ENCODE measurements at regions not wholly inside any gene's neighbourhood (a gene's known extent, or its start where the extent isn't known, plus 50 kb on each side); places are given as distances from the start of the nearest gene placed in this dataset.

DNA sequence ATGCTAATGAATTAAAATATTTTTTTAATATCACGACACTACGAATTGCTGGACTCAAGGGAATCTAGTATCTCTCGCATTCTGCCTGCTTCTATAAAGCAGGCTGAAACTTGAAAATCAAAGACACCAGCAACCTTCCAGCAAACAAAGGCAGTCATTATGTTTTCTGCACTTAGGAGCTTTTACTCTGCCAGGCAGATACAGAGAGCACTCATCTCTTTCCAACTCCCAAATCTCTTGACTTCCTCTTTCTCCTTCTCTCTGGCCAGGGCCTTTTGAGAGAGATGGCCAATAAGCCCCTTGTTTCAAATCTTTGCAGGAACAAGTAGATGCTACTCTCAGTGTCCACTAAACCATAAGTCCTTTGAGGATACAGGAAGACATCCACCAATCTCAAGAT lies 95.2 kb upstream of the KLF3 start:
- H3K36me3 ChIP-seq: no peaks in the 10 kb centered on the region
- H3K4me1 ChIP-seq (ENCODE audit: control insufficient read depth in 1 of 2, low read depth in 2 of 2): peaks cover 9 to 19% of the 10 kb centered on the region in 2 donors
- H3K4me3 ChIP-seq: no peak overlapping the region
- TF ChIP-seq, protein P1, sequence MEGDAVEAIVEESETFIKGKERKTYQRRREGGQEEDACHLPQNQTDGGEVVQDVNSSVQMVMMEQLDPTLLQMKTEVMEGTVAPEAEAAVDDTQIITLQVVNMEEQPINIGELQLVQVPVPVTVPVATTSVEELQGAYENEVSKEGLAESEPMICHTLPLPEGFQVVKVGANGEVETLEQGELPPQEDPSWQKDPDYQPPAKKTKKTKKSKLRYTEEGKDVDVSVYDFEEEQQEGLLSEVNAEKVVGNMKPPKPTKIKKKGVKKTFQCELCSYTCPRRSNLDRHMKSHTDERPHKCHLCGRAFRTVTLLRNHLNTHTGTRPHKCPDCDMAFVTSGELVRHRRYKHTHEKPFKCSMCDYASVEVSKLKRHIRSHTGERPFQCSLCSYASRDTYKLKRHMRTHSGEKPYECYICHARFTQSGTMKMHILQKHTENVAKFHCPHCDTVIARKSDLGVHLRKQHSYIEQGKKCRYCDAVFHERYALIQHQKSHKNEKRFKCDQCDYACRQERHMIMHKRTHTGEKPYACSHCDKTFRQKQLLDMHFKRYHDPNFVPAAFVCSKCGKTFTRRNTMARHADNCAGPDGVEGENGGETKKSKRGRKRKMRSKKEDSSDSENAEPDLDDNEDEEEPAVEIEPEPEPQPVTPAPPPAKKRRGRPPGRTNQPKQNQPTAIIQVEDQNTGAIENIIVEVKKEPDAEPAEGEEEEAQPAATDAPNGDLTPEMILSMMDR (IDR thresholded peaks at IDR 0.05): no peak
- no peaks in the 10 kb centered on the region for H3K27me3 ChIP-seq (replicated peaks; ENCODE audit: insufficient read depth)
- no peaks in the 10 kb centered on the region for H3K9me3 ChIP-seq
- ATAC-seq (ENCODE audit: insufficient number of reproducible peaks, low FRiP score, low read depth): no peak
- H3K27ac ChIP-seq: no peak overlapping the region
- no peak for DNase-seq (ENCODE audit: low spot score)

DNA sequence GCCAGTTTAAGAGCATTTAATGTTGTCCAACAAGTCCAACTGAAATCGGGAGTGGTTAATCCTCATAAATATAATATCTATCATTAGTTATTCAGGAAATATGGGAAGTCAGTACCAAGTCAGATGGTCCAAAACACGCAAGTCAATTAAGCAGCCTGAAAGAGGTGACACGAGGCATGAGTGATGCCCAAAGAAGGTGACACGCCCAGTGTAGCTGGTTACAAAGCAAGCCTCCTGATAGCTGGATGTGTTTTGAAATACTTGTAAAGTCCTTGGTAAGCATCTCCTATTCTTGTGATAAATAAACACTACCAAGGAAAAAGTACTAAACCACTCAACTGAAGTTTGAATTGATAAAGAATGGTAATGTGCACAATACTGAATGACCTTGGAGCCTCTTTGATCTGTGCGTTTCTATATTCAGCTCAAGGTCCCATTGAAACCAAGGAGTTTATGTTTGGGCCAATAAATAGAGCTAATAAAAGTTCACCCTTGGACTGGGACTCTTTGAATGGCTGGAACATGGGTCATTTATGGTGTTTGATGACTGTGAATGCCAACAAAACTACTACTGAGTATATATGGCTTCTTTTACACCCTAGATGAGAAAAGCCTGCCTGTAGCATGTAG lies 93.2 kb upstream of the KLF3 start:
- no peaks in the 10 kb centered on the region for H3K27me3 ChIP-seq (replicated peaks; ENCODE audit: insufficient read depth)
- H3K4me1 ChIP-seq (ENCODE audit: control insufficient read depth in 1 of 2, low read depth in 2 of 2): peaks cover 0 to 3% of the 10 kb centered on the region in 2 donors
- TF ChIP-seq, protein P1 (IDR thresholded peaks at IDR 0.05): no peak
- H3K27ac ChIP-seq: no peak overlapping the region
- H3K36me3 ChIP-seq: no peaks in the 10 kb centered on the region
- DNase-seq (ENCODE audit: low spot score) (no peak), ATAC-seq (ENCODE audit: insufficient number of reproducible peaks, low FRiP score, low read depth) (no peak)
- H3K4me3 ChIP-seq: no peak overlapping the region
- no peaks in the 10 kb centered on the region for H3K9me3 ChIP-seq

DNA sequence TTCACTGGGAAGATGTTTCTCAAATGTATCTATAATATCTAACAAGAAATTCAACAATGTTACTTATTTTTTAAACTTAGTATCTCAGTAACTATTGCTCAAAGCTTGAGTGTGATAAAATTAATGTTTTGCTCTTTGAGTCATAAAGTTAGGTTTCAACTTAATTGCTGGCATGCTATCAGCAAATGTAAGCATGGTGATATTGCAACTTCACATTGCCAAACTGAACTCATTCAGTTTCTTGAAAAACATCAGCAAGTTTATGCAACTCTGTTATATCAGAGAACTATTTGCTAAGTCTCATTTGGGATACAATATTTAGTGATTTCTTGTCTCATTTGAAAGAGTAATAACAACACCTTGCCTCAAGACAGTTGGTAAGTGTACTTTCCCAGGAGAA lies 91.2 kb upstream of the KLF3 start:
- no peaks in the 10 kb centered on the region for H3K27me3 ChIP-seq (replicated peaks; ENCODE audit: insufficient read depth)

GRCh38 chr4:38574559-38575333 lies 89.3 kb upstream of the KLF3 start:
- Histone ChIP-seq H3K9me3 (no peaks in the 10 kb centered on the region), H3K27ac (no peak overlapping the region), H3K4me1 (ENCODE audit: control insufficient read depth in 1 of 2, low read depth in 2 of 2) (no peaks in the 10 kb centered on the region), H3K4me3 (no peak overlapping the region), H3K27me3 (replicated peaks; ENCODE audit: insufficient read depth) (no peaks in the 10 kb centered on the region), H3K36me3 (no peaks in the 10 kb centered on the region)
- ATAC-seq (ENCODE audit: insufficient number of reproducible peaks, low FRiP score, low read depth): no peak
- DNase-seq (ENCODE audit: low spot score): no peak
- TF ChIP-seq, protein P1 (IDR thresholded peaks at IDR 0.05): no peak

More for the DNA sequence above, 91.2 kb upstream of the KLF3 start:
- Histone ChIP-seq H3K36me3 (no peaks in the 10 kb centered on the region), H3K9me3 (no peaks in the 10 kb centered on the region), H3K4me1 (ENCODE audit: control insufficient read depth in 1 of 2, low read depth in 2 of 2) (no peaks in the 10 kb centered on the region), H3K27ac (no peak overlapping the region), H3K4me3 (no peak overlapping the region)
- DNase-seq (ENCODE audit: low spot score): no peak
- no peak for ATAC-seq (ENCODE audit: insufficient number of reproducible peaks, low FRiP score, low read depth)
- TF ChIP-seq, protein P1 (IDR thresholded peaks at IDR 0.05): no peak

- ATAC-seq (ENCODE audit: insufficient number of reproducible peaks, low FRiP score, low read depth): no peak
- no peaks in the 10 kb centered on the region for H3K36me3 ChIP-seq
- no peaks in the 10 kb centered on the region for H3K27me3 ChIP-seq (replicated peaks; ENCODE audit: insufficient read depth)
- TF ChIP-seq, protein P1 (IDR thresholded peaks at IDR 0.05): no peak
- DNase-seq (ENCODE audit: low spot score): no peak
- H3K4me1 ChIP-seq (ENCODE audit: control insufficient read depth in 1 of 2, low read depth in 2 of 2): no peaks in the 10 kb centered on the region
- H3K4me3 ChIP-seq: no peak overlapping the region
- H3K9me3 ChIP-seq: no peaks in the 10 kb centered on the region
- H3K27ac ChIP-seq: no peak overlapping the region
These were observed 87.2 kb upstream of the KLF3 start for GRCh38 chr4:38576767-38577166.
